Vagina (tissue), 2 donors: ENCODE measurements at regions not wholly inside any gene's neighbourhood (a gene's known extent, or its start where the extent isn't known, plus 50 kb on each side); places are given as distances from the start of the nearest gene placed in this dataset.

ENCODE experiments used
- POLR2A ChIP-seq, 2 donors: fragments of 450-650 bp; IDR thresholded peaks; one replicate each; pipeline ENCODE4 v1.6.1; 2017; ENCODE audit warnings: antibody characterized with exemption in 2 of 2, mild to moderate bottlenecking in 2 of 2, moderate library complexity in 2 of 2
- POLR2AphosphoS5 ChIP-seq, 2 donors: sonication (generic); formaldehyde crosslinking; IDR thresholded peaks; one replicate each; pipeline ENCODE4 v1.9.0; 2017; ENCODE audit warnings: antibody characterized with exemption in 2 of 2, mild to moderate bottlenecking in 2 of 2, low read depth in 1 of 2; ENCODE audit not compliant: insufficient read depth in 1 of 2
- TF ChIP-seq, protein P1 (sequence below), 3 experiments: fragments of 450-650 bp in 2 of 3; fragments of 200-600 bp in 1 of 3; sonication (generic) in 1 of 3; IDR thresholded peaks; one replicate each; pipeline ENCODE4 v1.5.1; 2017 to 2019; ENCODE audit warnings: antibody characterized with exemption in 3 of 3, mild to moderate bottlenecking in 2 of 3, moderate library complexity in 2 of 3

GRCh38 chr7:42534441-42534840, 297.4 kb upstream of the GLI3 start:
- TF ChIP-seq, protein P1, sequence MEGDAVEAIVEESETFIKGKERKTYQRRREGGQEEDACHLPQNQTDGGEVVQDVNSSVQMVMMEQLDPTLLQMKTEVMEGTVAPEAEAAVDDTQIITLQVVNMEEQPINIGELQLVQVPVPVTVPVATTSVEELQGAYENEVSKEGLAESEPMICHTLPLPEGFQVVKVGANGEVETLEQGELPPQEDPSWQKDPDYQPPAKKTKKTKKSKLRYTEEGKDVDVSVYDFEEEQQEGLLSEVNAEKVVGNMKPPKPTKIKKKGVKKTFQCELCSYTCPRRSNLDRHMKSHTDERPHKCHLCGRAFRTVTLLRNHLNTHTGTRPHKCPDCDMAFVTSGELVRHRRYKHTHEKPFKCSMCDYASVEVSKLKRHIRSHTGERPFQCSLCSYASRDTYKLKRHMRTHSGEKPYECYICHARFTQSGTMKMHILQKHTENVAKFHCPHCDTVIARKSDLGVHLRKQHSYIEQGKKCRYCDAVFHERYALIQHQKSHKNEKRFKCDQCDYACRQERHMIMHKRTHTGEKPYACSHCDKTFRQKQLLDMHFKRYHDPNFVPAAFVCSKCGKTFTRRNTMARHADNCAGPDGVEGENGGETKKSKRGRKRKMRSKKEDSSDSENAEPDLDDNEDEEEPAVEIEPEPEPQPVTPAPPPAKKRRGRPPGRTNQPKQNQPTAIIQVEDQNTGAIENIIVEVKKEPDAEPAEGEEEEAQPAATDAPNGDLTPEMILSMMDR (IDR thresholded peaks at IDR 0.05) = no peak
- no peak for TF ChIP-seq POLR2AphosphoS5 (IDR thresholded peaks at IDR 0.05; ENCODE audit: insufficient read depth in 1 of 2, low read depth in 1 of 2)
- TF ChIP-seq POLR2A (IDR thresholded peaks at IDR 0.05) = no peak
